DND-41 (cell line): ENCODE measurements at regions not wholly inside any gene's neighbourhood (a gene's known extent, or its start where the extent isn't known, plus 50 kb on each side); places are given as distances from the start of the nearest gene placed in this dataset.

Experiments
- CTCF ChIP-seq: IDR thresholded peaks from 2 replicates; pipeline ENCODE4 v1.5.1; 2012; ENCODE audit warnings: borderline replicate concordance, low read length, moderate library complexity, mild to moderate bottlenecking; ENCODE audit not compliant: poor library complexity, severe bottlenecking; ENCODE audit errors: extremely low read depth
- EZH2 ChIP-seq: IDR thresholded peaks from 3 replicates; pipeline ENCODE4 v1.6.1; 2012; ENCODE audit warnings: borderline replicate concordance, low read depth, mild to moderate bottlenecking, moderate library complexity, low read length, inconsistent platforms; ENCODE audit not compliant: severe bottlenecking

DNA sequence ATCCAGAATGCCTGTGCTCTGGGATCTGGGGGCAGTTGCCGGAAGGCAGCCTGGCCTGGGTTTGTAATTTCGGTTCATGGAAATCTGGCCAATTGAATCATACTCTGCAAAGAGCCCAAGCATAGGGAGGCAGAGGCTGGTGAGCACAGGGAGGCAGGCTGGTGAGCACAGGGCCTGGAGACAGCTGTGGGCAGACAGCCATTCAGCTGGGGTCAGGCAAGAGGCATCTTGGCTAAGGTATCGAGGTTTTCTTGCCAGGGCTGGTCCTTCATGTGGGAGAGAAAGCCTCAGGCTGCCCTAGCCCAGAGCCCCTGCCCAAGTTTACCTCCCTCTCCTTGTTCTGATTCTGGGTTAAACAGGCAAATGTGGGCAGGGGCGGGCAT is 63.7 kb upstream of the BAIAP2L1 start:
- no peak for TF ChIP-seq CTCF
- no peak for TF ChIP-seq EZH2
